WTC11 (cell line): ENCODE measurements at regions not wholly inside any gene's neighbourhood (a gene's known extent, or its start where the extent isn't known, plus 50 kb on each side); places are given as distances from the start of the nearest gene placed in this dataset.

Source experiments
- ATF6 ChIP-seq: sonication (generic); formaldehyde crosslinking; IDR thresholded peaks from 2 replicates; pipeline ENCODE4 v1.8.1; 2023; ENCODE audit warnings: mild to moderate bottlenecking, missing genetic modification reagents
- CTCF ChIP-seq: fragments of 200-600 bp; IDR thresholded peaks from 2 replicates; pipeline ENCODE4 v1.8.0; 2022; ENCODE audit warnings: antibody characterized with exemption
- GRHL2 ChIP-seq: fragments of 250-450 bp; sonication (Bioruptor Pico); IDR thresholded peaks from 2 replicates; pipeline ENCODE4 v1.8.0; 2022; ENCODE audit warnings: mild to moderate bottlenecking, moderate library complexity; ENCODE audit not compliant: insufficient replicate concordance, severe bottlenecking
- PRDM15 ChIP-seq: sonication (generic); formaldehyde crosslinking; IDR thresholded peaks from 2 replicates; pipeline ENCODE4 v1.8.0; 2022; ENCODE audit warnings: missing genetic modification reagents
- ZNF121 ChIP-seq: sonication (generic); formaldehyde crosslinking; IDR thresholded peaks from 2 replicates; pipeline ENCODE4 v1.8.0; 2023; ENCODE audit warnings: missing genetic modification reagents

- TF ChIP-seq GRHL2 (no peak), ATF6 (no peak), CTCF (no peak), ZNF121 (no peak), PRDM15 (CRISPR knock-in tag) (no peak)
Observed at GRCh38 chr2:111708476-111709180, 175.4 kb downstream of the ANAPC1 start.
